ENCODE measurements at regions not wholly inside any gene's neighbourhood (a gene's known extent, or its start where the extent isn't known, plus 50 kb on each side); places are given as distances from the start of the nearest gene placed in this dataset.

DNA sequence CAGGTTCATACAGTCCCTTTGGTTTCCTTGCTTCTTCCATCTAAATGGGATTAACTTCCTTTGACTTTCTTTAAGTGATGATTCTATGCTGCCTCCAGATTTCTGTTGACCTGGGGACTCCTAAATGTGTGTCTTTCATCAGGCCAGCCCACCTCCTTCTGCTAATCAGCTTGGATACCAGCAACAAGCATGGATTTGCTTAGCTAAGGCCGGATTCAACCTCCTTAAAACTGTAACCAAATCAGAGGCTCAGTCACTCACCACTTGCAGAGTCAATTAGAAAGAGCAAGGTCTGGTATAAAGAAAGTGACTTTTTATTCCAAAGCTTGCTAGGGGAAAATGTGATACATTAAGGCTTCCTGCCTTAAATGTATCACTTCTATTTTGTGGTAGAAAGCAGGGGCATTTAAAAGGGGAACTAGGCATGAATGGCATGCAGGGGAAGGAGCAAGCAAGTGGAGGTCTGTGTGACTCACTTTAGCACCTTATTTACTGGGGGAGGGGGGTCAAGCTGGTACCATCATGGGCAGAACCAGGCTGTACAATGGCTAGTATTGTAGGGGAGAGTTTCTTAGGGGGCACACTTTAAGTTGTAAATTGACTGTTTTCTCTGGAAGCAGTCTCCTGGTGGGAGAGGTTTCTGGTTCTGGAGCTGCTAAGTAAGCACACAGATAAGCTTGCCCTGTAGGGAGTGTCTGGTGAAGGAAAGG is 239.0 kb upstream of the PDGFD start:
- TF ChIP-seq, protein P1, sequence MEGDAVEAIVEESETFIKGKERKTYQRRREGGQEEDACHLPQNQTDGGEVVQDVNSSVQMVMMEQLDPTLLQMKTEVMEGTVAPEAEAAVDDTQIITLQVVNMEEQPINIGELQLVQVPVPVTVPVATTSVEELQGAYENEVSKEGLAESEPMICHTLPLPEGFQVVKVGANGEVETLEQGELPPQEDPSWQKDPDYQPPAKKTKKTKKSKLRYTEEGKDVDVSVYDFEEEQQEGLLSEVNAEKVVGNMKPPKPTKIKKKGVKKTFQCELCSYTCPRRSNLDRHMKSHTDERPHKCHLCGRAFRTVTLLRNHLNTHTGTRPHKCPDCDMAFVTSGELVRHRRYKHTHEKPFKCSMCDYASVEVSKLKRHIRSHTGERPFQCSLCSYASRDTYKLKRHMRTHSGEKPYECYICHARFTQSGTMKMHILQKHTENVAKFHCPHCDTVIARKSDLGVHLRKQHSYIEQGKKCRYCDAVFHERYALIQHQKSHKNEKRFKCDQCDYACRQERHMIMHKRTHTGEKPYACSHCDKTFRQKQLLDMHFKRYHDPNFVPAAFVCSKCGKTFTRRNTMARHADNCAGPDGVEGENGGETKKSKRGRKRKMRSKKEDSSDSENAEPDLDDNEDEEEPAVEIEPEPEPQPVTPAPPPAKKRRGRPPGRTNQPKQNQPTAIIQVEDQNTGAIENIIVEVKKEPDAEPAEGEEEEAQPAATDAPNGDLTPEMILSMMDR (IDR thresholded peaks at IDR 0.05; ENCODE audit: insufficient read depth, low read depth, low read length): no peak
- no peak for TF ChIP-seq EZH2 (IDR thresholded peaks at IDR 0.05; ENCODE audit: insufficient read depth, low read length)
